ENCODE measurements at regions not wholly inside any gene's neighbourhood (a gene's known extent, or its start where the extent isn't known, plus 50 kb on each side); places are given as distances from the start of the nearest gene placed in this dataset.

- DNase-seq = no peak
- H3K27ac ChIP-seq (ENCODE audit: insufficient read depth, low read length) = no peak overlapping the region
- no peak overlapping the region for H4K5ac ChIP-seq (ENCODE audit: low read depth, low read length)
- ChIA-PET POLR2A (ENCODE audit: unreplicated experiment) (no interaction called here), CTCF (interaction anchor here (1.0 kb wide), 1 partner anchor 10 kb away, joined by 3 read pairs; no protein-coding TSS in a partner anchor)
- in situ Hi-C loops (cut with MboI; ENCODE audit: low sequenced_read_pairs) (no loop called here), intact Hi-C loops (cut with micrococcal nuclease) (no loop called here), dilution Hi-C loops (cut with HindIII; ENCODE audit: low sequenced_read_pairs, unreplicated experiment) (no loop called here)
- no peak overlapping the region for H3K56ac ChIP-seq (ENCODE audit: extremely low read depth, insufficient read depth, low read length)
- H4K20me1 ChIP-seq (ENCODE audit: insufficient read depth, low read length) = no peaks in the 10 kb centered on the region
- no peak overlapping the region for H2BK20ac ChIP-seq (ENCODE audit: low read depth, low read length)
- H3K18ac ChIP-seq (ENCODE audit: low read depth, low read length) = no peak overlapping the region
- H3K27me3 ChIP-seq (ENCODE audit: control insufficient read depth, insufficient read depth, low read length) = peaks cover 4% of the 10 kb centered on the region
- H4K8ac ChIP-seq (ENCODE audit: low read depth in 2 of 2, low read length in 2 of 2) = no peak overlapping the region
- H2BK15ac ChIP-seq (ENCODE audit: low read depth, low read length) = no peak overlapping the region
- H3K79me1 ChIP-seq (ENCODE audit: low read depth in 1 of 2, low read length in 2 of 2) = no peaks in the 10 kb centered on the region
- no peaks in the 10 kb centered on the region for H3K36me3 ChIP-seq (ENCODE audit: control insufficient read depth, insufficient read depth, low read length)
- H2BK5ac ChIP-seq (ENCODE audit: low read depth, low read length, poor library complexity, severe bottlenecking) = no peak overlapping the region
- no peak overlapping the region for H3K4me2 ChIP-seq (ENCODE audit: low read depth, low read length)
- H3K9ac ChIP-seq (ENCODE audit: low read depth, low read length) = no peak overlapping the region
- H3K4me3 ChIP-seq (ENCODE audit: insufficient read depth, low read depth, low read length) = no peak overlapping the region
- no peak overlapping the region for H2AFZ ChIP-seq (replicated peaks; ENCODE audit: low read length, poor library complexity)
- no peak overlapping the region for H2AK5ac ChIP-seq (ENCODE audit: low read depth, low read length)
- H3K4ac ChIP-seq (ENCODE audit: low read depth, low read length) = no peak overlapping the region
- TF ChIP-seq NFE2L2 (IDR thresholded peaks at IDR 0.05; ENCODE audit: low read depth, low read length) (no peak), USF2 (IDR thresholded peaks at IDR 0.05; ENCODE audit: low read depth, low read length) (no peak), SMC3 (IDR thresholded peaks at IDR 0.05; ENCODE audit: low read depth, low read length) (no peak), RFX5 (IDR thresholded peaks at IDR 0.05; ENCODE audit: low read depth, low read length) (no peak)
- no peak overlapping the region for H2AK9ac ChIP-seq (replicated peaks; ENCODE audit: low read depth, low read length, poor library complexity)
- no peaks in the 10 kb centered on the region for H3K9me1 ChIP-seq (ENCODE audit: insufficient read depth, low read length)
- WGBS, 2 experiments (ENCODE audit: extremely low coverage in 2 of 2, insufficient read length in 1 of 2) = no CpG with 5 or more reads among the region's 3 CpGs
- no peak overlapping the region for H2BK120ac ChIP-seq (ENCODE audit: low read depth, low read length)
- H3K23ac ChIP-seq (ENCODE audit: low read depth, low read length) = no peak overlapping the region
- H4K91ac ChIP-seq (ENCODE audit: insufficient read depth, low read depth, low read length) = no peak overlapping the region
- no peak overlapping the region for H3K14ac ChIP-seq (replicated peaks; ENCODE audit: low read depth, low read length)
- BruUV-seq (replicated peaks) = no TSS peak
- H3K9me3 ChIP-seq (ENCODE audit: control insufficient read depth, insufficient read depth, low read length) = no peaks in the 10 kb centered on the region
- no peaks in the 10 kb centered on the region for H3K4me1 ChIP-seq (ENCODE audit: control insufficient read depth, insufficient read depth, low read length)
- no peak for ATAC-seq (ENCODE audit: low read depth)
Observed at GRCh38 chr12:67589078-67589477, 59.5 kb upstream of the DYRK2 start.
